Activated naive CD8-positive, alpha-beta T cell treated with anti-CD3 and anti-CD28 coated beads for 36 hours (primary cell): ENCODE measurements at regions not wholly inside any gene's neighbourhood (a gene's known extent, or its start where the extent isn't known, plus 50 kb on each side); places are given as distances from the start of the nearest gene placed in this dataset.

Experiments
- DNase-seq: peaks from one replicate; pipeline ENCODE4 v3.0.0; 2021
- H3K27ac Mint-ChIP-seq: one replicate; pipeline ENCODE4 v1.8.0; 2022; ENCODE audit warnings: mild to moderate bottlenecking, moderate library complexity, mixed read lengths
- H3K27me3 Mint-ChIP-seq: one replicate; pipeline ENCODE4 v1.8.0; 2022; ENCODE audit warnings: mild to moderate bottlenecking, mixed read lengths
- H3K36me3 Mint-ChIP-seq: one replicate; pipeline ENCODE4 v1.8.0; 2021; ENCODE audit warnings: mild to moderate bottlenecking, mixed read lengths
- H3K4me1 Mint-ChIP-seq: one replicate; pipeline ENCODE4 v1.8.0; 2021; ENCODE audit warnings: mixed read lengths
- H3K4me3 Mint-ChIP-seq: one replicate; pipeline ENCODE4 v1.8.0; 2022; ENCODE audit warnings: mild to moderate bottlenecking, moderate library complexity, mixed read lengths
- H3K9me3 Mint-ChIP-seq: one replicate; pipeline ENCODE4 v1.8.0; 2022; ENCODE audit warnings: mixed read lengths

DNA sequence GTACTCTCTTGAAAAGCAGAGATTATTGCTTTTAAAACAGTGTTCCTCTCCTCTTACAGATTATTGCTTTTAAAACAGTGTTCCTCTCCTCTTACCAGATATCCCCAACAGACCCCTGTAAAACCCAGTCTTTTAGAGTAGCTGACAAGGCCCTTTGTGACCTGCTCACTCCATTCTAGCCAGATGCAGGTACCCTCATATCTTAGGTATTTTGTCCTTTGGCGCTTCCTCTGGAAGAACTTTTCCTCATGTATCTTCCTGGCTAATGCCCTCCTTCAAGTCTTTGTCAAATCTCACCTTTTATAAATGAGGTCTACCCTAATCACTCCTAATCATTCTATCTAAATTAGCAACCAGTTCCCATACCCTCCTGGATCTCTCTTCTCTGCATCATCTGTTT lies 536.0 kb downstream of the BTBD3 start:
- no peaks in the 10 kb centered on the region for H3K27me3 Mint-ChIP-seq
- H3K4me1 Mint-ChIP-seq: no peaks in the 10 kb centered on the region
- no peak overlapping the region for H3K4me3 Mint-ChIP-seq

GRCh38 chr20:12455148-12455547 lies 537.5 kb downstream of the BTBD3 start:
- Mint-ChIP-seq H3K4me3 (no peak overlapping the region), H3K4me1 (no peaks in the 10 kb centered on the region), H3K9me3 (peaks cover 4% of the 10 kb centered on the region), H3K36me3 (no peaks in the 10 kb centered on the region), H3K27me3 (no peaks in the 10 kb centered on the region), H3K27ac (no peak overlapping the region)
- no peak for DNase-seq

More for the DNA sequence above, 536.0 kb downstream of the BTBD3 start:
- no peaks in the 10 kb centered on the region for H3K36me3 Mint-ChIP-seq
- no peak for DNase-seq
- H3K27ac Mint-ChIP-seq: no peak overlapping the region
- H3K9me3 Mint-ChIP-seq: peaks cover 9% of the 10 kb centered on the region

DNA sequence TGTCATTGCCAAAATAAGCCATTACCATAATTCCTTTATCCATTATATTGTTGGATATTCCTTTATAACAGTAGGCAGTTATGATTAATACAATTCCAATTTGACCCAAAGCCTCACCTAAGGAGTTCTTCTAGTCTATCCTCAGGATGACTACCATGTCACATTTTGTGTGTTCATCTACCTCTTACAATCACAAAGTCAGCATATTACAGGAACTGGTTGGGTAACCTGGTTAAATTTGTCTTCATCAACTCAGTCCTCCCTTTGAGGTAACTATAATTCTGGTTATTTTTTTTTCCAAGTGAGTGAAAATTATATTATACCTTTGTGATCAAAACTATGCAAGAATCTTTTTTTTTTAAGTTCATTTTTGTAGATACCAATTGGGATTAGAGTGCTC lies 540.5 kb downstream of the BTBD3 start:
- no peak overlapping the region for H3K4me3 Mint-ChIP-seq
- no peaks in the 10 kb centered on the region for H3K36me3 Mint-ChIP-seq
- no peak for DNase-seq
- H3K27me3 Mint-ChIP-seq: no peaks in the 10 kb centered on the region
- peaks cover 2% of the 10 kb centered on the region for H3K9me3 Mint-ChIP-seq
- no peaks in the 10 kb centered on the region for H3K4me1 Mint-ChIP-seq
- no peak overlapping the region for H3K27ac Mint-ChIP-seq

DNA sequence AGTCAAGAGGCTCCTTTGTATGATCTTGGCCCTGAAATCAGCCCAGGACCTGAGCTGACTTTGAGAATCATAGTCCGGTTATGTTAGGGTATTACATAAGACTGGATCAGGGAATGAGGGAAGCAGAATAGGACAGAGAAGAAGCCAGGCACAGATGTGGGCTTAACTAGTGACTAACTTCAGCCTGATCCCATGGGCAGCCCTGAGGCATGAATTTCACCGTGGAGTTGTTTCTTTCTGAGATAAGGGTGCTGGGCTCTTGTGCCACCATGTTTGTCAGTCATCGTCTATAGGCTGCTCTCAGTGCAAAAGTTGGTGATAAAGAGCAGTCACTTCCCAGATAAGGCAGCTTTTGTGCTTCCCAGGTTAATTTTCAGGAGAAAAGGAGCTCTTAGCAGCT lies 544.7 kb upstream of the SPTLC3 start:
- H3K9me3 Mint-ChIP-seq: peaks cover 7% of the 10 kb centered on the region
- no peaks in the 10 kb centered on the region for H3K27me3 Mint-ChIP-seq
- H3K4me3 Mint-ChIP-seq: no peak overlapping the region

DNA sequence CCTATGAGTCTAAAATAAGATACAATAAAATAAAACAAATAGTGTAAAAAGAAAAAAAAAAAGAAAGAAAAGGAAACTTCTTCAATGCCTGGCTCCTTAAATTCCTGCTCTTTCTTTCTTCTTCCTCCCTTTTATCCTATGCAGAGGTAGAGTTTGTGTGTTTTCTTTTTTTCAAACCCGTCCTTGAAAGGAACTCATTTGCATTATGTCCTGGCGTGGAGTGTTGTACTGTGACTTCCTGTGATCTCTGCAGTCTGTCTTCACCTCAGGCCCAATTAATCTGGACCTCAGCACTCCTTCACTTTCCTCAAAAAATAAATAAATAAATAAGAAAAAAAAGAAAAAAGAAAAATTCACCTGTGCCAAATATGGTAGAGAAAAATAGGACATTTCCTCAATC lies 541.9 kb upstream of the SPTLC3 start:
- DNase-seq: no peak
- no peaks in the 10 kb centered on the region for H3K27me3 Mint-ChIP-seq
- no peaks in the 10 kb centered on the region for H3K4me1 Mint-ChIP-seq
- no peak overlapping the region for H3K27ac Mint-ChIP-seq
- H3K9me3 Mint-ChIP-seq: peaks cover 6% of the 10 kb centered on the region
- no peaks in the 10 kb centered on the region for H3K36me3 Mint-ChIP-seq
- no peak overlapping the region for H3K4me3 Mint-ChIP-seq

More for the DNA sequence above, 544.7 kb upstream of the SPTLC3 start:
- Mint-ChIP-seq H3K27ac (no peak overlapping the region), H3K36me3 (no peaks in the 10 kb centered on the region), H3K4me1 (no peaks in the 10 kb centered on the region)
- DNase-seq: no peak

GRCh38 chr20:12467758-12468157 lies 541.0 kb upstream of the SPTLC3 start:
- H3K27ac Mint-ChIP-seq: no peak overlapping the region
- H3K4me1 Mint-ChIP-seq: no peaks in the 10 kb centered on the region

DNA sequence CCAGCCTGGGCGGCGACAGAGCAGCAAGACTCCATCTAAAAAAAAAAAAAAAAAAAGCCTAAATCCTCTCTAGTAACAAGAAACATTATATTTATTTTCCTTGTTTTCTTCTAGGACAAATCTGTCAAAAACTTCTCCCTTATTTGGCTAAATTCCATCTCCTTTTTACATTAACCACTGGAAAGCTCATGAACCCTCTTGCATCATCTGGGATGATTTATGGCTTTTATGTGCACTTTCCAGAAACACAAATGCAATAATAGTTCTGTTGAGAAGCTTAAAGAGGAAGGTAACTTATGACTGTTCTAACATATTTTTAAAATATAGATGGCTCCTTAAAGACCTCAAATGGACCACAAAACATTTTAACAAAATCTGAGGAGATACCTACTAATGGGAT lies 526.1 kb upstream of the SPTLC3 start:
- H3K36me3 Mint-ChIP-seq: no peaks in the 10 kb centered on the region
- no peaks in the 10 kb centered on the region for H3K4me1 Mint-ChIP-seq
- H3K27me3 Mint-ChIP-seq: no peaks in the 10 kb centered on the region
- H3K9me3 Mint-ChIP-seq: peaks cover 13% of the 10 kb centered on the region
- no peak overlapping the region for H3K4me3 Mint-ChIP-seq
- no peak overlapping the region for H3K27ac Mint-ChIP-seq
- no peak for DNase-seq

More at GRCh38 chr20:12467758-12468157, 541.0 kb upstream of the SPTLC3 start:
- Mint-ChIP-seq H3K4me3 (no peak overlapping the region), H3K36me3 (no peaks in the 10 kb centered on the region), H3K27me3 (no peaks in the 10 kb centered on the region), H3K9me3 (peaks cover 6% of the 10 kb centered on the region)
- DNase-seq: no peak

DNA sequence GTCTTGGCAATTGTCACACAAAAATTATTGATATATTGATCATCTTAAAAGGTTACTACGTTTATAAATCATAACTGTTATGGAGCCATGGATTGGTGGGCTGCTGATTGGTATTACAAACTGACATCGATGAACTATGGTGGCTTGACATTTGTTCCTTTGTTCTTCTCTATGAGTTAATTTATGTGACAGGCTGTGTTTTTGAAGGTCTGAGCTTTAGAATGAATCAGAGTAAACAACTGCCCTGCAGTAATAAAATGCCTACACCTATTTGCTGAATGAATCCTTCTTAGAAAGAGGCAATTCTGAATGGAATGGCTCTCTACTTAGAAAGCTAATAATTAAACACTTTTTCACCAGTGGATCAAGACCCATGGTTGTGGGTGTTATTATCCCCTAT lies 506.3 kb upstream of the SPTLC3 start:
- no peak overlapping the region for H3K4me3 Mint-ChIP-seq
- no peak for DNase-seq
- peaks cover 5% of the 10 kb centered on the region for H3K9me3 Mint-ChIP-seq
- H3K4me1 Mint-ChIP-seq: no peaks in the 10 kb centered on the region
- no peaks in the 10 kb centered on the region for H3K27me3 Mint-ChIP-seq
- H3K27ac Mint-ChIP-seq: no peak overlapping the region
- H3K36me3 Mint-ChIP-seq: no peaks in the 10 kb centered on the region

DNA sequence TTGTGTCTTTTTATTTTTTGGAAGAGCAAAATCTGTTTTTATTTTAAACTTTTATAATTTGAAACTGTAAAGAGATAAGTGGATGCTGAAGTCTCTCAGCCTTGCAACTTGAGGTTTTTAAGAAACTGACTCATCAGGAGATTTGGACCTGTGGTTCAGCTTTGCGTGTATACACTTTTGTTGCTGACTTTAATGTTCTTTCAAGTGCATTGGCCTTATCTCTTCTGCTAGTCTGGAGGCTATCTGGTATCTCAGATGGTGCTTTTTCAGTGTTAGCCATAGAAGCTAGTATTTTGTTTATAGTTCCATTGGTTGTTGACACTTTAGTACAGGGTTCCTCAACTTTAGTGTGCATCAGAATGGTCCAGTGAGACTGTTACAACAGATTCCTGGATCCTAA lies 504.0 kb upstream of the SPTLC3 start:
- H3K36me3 Mint-ChIP-seq: no peaks in the 10 kb centered on the region
- no peaks in the 10 kb centered on the region for H3K27me3 Mint-ChIP-seq
- no peaks in the 10 kb centered on the region for H3K4me1 Mint-ChIP-seq
- DNase-seq: no peak
- peaks cover 2% of the 10 kb centered on the region for H3K9me3 Mint-ChIP-seq
- no peak overlapping the region for H3K27ac Mint-ChIP-seq
- H3K4me3 Mint-ChIP-seq: no peak overlapping the region

GRCh38 chr20:12511499-12511898 lies 497.3 kb upstream of the SPTLC3 start:
- peaks cover 2% of the 10 kb centered on the region for H3K9me3 Mint-ChIP-seq
- no peak for DNase-seq
- no peaks in the 10 kb centered on the region for H3K4me1 Mint-ChIP-seq
- H3K36me3 Mint-ChIP-seq: no peaks in the 10 kb centered on the region
- no peak overlapping the region for H3K27ac Mint-ChIP-seq
- no peaks in the 10 kb centered on the region for H3K27me3 Mint-ChIP-seq
- H3K4me3 Mint-ChIP-seq: no peak overlapping the region

DNA sequence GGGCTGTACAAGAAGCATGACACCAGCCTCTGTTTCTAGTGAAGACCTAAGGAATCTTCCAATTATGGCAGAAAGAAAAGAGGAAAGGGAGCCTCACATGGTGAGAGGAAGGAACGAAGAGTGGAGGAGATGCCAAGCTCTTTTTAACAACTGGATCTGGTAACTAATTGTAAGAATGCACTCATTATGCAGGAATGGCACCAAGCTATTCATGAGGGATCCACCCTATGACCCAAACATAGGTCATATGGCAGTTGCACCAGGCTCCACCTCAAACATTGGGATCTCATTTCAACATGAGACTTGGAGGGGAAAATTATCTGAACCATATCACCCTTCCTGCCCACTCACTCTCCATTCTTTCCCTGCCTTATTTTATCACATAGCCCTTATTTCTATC lies 496.0 kb upstream of the SPTLC3 start:
- Mint-ChIP-seq H3K9me3 (no peaks in the 10 kb centered on the region), H3K36me3 (no peaks in the 10 kb centered on the region), H3K4me1 (no peaks in the 10 kb centered on the region), H3K27me3 (no peaks in the 10 kb centered on the region), H3K4me3 (no peak overlapping the region), H3K27ac (no peak overlapping the region)
- DNase-seq: no peak

GRCh38 chr20:12528104-12528503 lies 480.7 kb upstream of the SPTLC3 start:
- no peak for DNase-seq
- Mint-ChIP-seq H3K36me3 (no peaks in the 10 kb centered on the region), H3K4me3 (no peak overlapping the region), H3K4me1 (no peaks in the 10 kb centered on the region), H3K9me3 (peaks cover 4% of the 10 kb centered on the region), H3K27me3 (no peaks in the 10 kb centered on the region), H3K27ac (no peak overlapping the region)

DNA sequence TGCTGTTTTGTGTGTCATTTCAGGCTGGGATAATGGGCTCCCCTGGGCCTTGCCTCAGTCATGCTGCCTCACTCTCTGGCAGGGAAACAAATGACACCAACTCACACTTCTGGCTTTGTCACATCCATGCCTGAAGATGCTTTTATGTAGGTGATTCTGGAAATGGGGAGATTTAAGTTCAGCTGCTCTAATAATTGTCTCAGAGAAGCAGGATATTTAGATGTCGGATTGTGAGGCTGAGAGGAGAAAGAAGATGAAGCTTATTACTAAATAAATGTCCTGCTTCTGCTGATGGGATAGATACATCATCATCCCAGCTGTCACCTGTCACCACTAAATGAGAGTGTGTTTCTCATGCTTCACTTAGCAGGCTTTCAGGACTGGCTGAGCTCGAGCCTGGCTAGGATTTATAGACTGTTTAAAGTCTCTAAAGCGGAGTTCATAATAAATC lies 480.2 kb upstream of the SPTLC3 start:
- no peaks in the 10 kb centered on the region for H3K27me3 Mint-ChIP-seq
- no peak overlapping the region for H3K27ac Mint-ChIP-seq
- H3K4me1 Mint-ChIP-seq: no peaks in the 10 kb centered on the region
- no peaks in the 10 kb centered on the region for H3K36me3 Mint-ChIP-seq
- no peak for DNase-seq
- H3K4me3 Mint-ChIP-seq: no peak overlapping the region
- H3K9me3 Mint-ChIP-seq: peaks cover 4% of the 10 kb centered on the region

GRCh38 chr20:12531626-12532025 lies 477.1 kb upstream of the SPTLC3 start:
- Mint-ChIP-seq H3K27me3 (no peaks in the 10 kb centered on the region), H3K36me3 (no peaks in the 10 kb centered on the region), H3K4me1 (no peaks in the 10 kb centered on the region), H3K27ac (no peak overlapping the region), H3K9me3 (peaks cover 4% of the 10 kb centered on the region), H3K4me3 (no peak overlapping the region)
- no peak for DNase-seq

DNA sequence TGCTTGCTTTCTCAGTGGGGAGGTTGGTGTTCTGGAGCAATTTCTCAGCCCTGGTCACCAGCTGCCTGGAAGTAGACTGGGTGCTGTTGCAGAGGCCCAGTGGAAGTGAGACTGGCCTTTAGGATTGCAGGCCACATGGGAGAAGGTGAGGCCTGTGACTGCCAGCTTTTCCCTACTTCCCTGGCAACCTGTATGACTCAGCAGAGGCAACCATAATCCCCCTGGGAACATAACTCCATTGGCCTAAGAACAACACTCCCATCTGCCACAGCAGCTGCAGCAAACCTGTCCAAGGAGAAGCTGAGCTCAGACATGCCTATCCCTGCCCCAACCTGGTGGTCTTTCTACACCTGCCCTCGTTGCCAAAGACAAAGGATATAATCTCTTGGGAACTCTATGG lies 473.5 kb upstream of the SPTLC3 start:
- no peaks in the 10 kb centered on the region for H3K4me1 Mint-ChIP-seq
- peaks cover 11% of the 10 kb centered on the region for H3K9me3 Mint-ChIP-seq
- no peaks in the 10 kb centered on the region for H3K36me3 Mint-ChIP-seq
- H3K4me3 Mint-ChIP-seq: no peak overlapping the region
- no peak overlapping the region for H3K27ac Mint-ChIP-seq
- H3K27me3 Mint-ChIP-seq: no peaks in the 10 kb centered on the region
- DNase-seq: no peak

GRCh38 chr20:12535770-12536169 lies 473.0 kb upstream of the SPTLC3 start:
- Mint-ChIP-seq H3K36me3 (no peaks in the 10 kb centered on the region), H3K4me3 (no peak overlapping the region)

GRCh38 chr20:12554426-12554825 lies 454.3 kb upstream of the SPTLC3 start:
- no peaks in the 10 kb centered on the region for H3K4me1 Mint-ChIP-seq
- H3K27ac Mint-ChIP-seq: no peak overlapping the region
- H3K9me3 Mint-ChIP-seq: no peaks in the 10 kb centered on the region
- no peaks in the 10 kb centered on the region for H3K36me3 Mint-ChIP-seq
- no peak overlapping the region for H3K4me3 Mint-ChIP-seq
- H3K27me3 Mint-ChIP-seq: no peaks in the 10 kb centered on the region
- DNase-seq: no peak

More at GRCh38 chr20:12535770-12536169, 473.0 kb upstream of the SPTLC3 start:
- Mint-ChIP-seq H3K27ac (no peak overlapping the region), H3K9me3 (peaks cover 13% of the 10 kb centered on the region), H3K27me3 (no peaks in the 10 kb centered on the region), H3K4me1 (no peaks in the 10 kb centered on the region)
- no peak for DNase-seq
